HG03039 (cell line): ENCODE measurements at regions not wholly inside any gene's neighbourhood (a gene's known extent, or its start where the extent isn't known, plus 50 kb on each side); places are given as distances from the start of the nearest gene placed in this dataset.
"Not testable (repeated sequence)": the region's sequence is repeated elsewhere in the genome, so short reads cannot be mapped to it uniquely, and the experiment has no call there.

Experiments
- ATAC-seq: cut with Tn5 transposase; IDR thresholded peaks from one replicate; pipeline ENCODE4 v1.9.1; 2021; ENCODE audit warnings: mild to moderate bottlenecking, moderate library complexity; ENCODE audit not compliant: unreplicated experiment

- ATAC-seq = no peak
Measured at GRCh38 chr21:39004634-39005501, 178.4 kb downstream of the PSMG1 start.

GRCh38 chr21:39003982-39004633, 179.1 kb downstream of the PSMG1 start:
- ATAC-seq = no peak

GRCh38 chr21:39001341-39001740, 181.9 kb downstream of the PSMG1 start:
- ATAC-seq = no peak

- ATAC-seq = no peak
Measured at GRCh38 chr21:39000496-39000895, 182.8 kb downstream of the PSMG1 start.

GRCh38 chr21:38999161-38999560, 184.1 kb downstream of the PSMG1 start:
- no peak for ATAC-seq

GRCh38 chr21:38998281-38998680, 185.0 kb downstream of the PSMG1 start:
- not testable (repeated sequence) for ATAC-seq

- not testable (repeated sequence) for ATAC-seq
Measured at GRCh38 chr21:38997843-38998175, 185.4 kb downstream of the PSMG1 start.

- no peak for ATAC-seq
Measured at GRCh38 chr21:38997051-38997842, 186.0 kb downstream of the PSMG1 start.

- no peak for ATAC-seq
Measured at GRCh38 chr21:38996355-38996754, 186.9 kb downstream of the PSMG1 start.

- ATAC-seq = no peak
Measured at GRCh38 chr21:38995731-38996130, 187.5 kb downstream of the PSMG1 start.

- ATAC-seq = no peak
Measured at GRCh38 chr21:38995071-38995669, 188.1 kb downstream of the PSMG1 start.

- ATAC-seq = no peak
Measured at GRCh38 chr21:38994042-38994441, 188.3 kb downstream of the ETS2 start.

GRCh38 chr21:38993561-38993960, 187.8 kb downstream of the ETS2 start:
- no peak for ATAC-seq

- ATAC-seq = no peak
Measured at GRCh38 chr21:38992737-38993136, 187.0 kb downstream of the ETS2 start.

GRCh38 chr21:38990424-38990794, 184.7 kb downstream of the ETS2 start:
- no peak for ATAC-seq

- ATAC-seq = no peak
Measured at GRCh38 chr21:38989745-38990423, 184.2 kb downstream of the ETS2 start.

- ATAC-seq = no peak
Measured at GRCh38 chr21:38989379-38989744, 183.6 kb downstream of the ETS2 start.

GRCh38 chr21:38988509-38989378, 183.0 kb downstream of the ETS2 start:
- no peak for ATAC-seq

- ATAC-seq = no peak
Measured at GRCh38 chr21:38987633-38988508, 182.1 kb downstream of the ETS2 start.
